ENCODE measurements at regions not wholly inside any gene's neighbourhood (a gene's known extent, or its start where the extent isn't known, plus 50 kb on each side); places are given as distances from the start of the nearest gene placed in this dataset.
A peak's percentile ranks its signal among the peaks of the same experiment; 100 is the strongest.

- Histone ChIP-seq H3K36me3 (ENCODE audit: insufficient read depth) (no peaks in the 10 kb centered on the region), H3K4me1 (ENCODE audit: insufficient read depth) (no peaks in the 10 kb centered on the region), H3K4me3 (ENCODE audit: low read depth, low read length) (no peak overlapping the region), H3K27ac (ENCODE audit: low read depth) (no peak overlapping the region)
- no peak for DNase-seq (ENCODE audit: extremely low spot score)
Observed at GRCh38 chr3:124463234-124463633, 267.0 kb upstream of the UMPS start.

GRCh38 chr3:124467980-124468902, 262.0 kb upstream of the UMPS start:
- 72% methylated on average over 10 of the region's 10 CpGs for WGBS
- H3K4me1 ChIP-seq (ENCODE audit: insufficient read depth): no peaks in the 10 kb centered on the region
- DNase-seq (ENCODE audit: extremely low spot score): peak; percentile 20
- no peaks in the 10 kb centered on the region for H3K36me3 ChIP-seq (ENCODE audit: insufficient read depth)
- no peak overlapping the region for H3K4me3 ChIP-seq (ENCODE audit: low read depth, low read length)
- H3K27ac ChIP-seq (ENCODE audit: low read depth): no peak overlapping the region

DNA sequence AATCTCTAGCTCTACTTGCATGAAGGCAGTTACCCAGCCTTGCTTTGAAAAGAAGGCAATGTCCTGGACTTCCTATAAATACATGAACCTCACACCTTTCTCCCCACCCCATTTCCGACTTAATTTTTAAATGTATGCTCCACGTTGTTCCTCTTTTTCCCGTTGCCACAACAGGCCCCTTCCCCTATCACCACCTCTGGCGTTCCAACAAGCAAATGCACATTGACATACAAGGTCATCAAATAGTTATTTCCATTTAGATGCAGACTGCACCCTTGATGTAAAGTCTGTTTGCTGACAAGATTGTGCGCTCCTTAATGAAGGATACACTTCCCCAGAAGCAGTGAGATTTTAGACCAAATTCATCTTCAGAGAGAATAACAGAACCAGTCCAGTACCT, 260.7 kb upstream of the UMPS start:
- Histone ChIP-seq H3K27ac (ENCODE audit: low read depth) (no peak overlapping the region), H3K4me1 (ENCODE audit: insufficient read depth) (no peaks in the 10 kb centered on the region), H3K36me3 (ENCODE audit: insufficient read depth) (no peaks in the 10 kb centered on the region), H3K4me3 (ENCODE audit: low read depth, low read length) (no peak overlapping the region)
- WGBS: 91% methylated on average over 5 of the region's 5 CpGs
- DNase-seq (ENCODE audit: extremely low spot score): no peak

- DNase-seq (ENCODE audit: extremely low spot score): no peak
- no peak overlapping the region for H3K4me3 ChIP-seq (ENCODE audit: low read depth, low read length)
- H3K36me3 ChIP-seq (ENCODE audit: insufficient read depth): no peaks in the 10 kb centered on the region
- H3K27ac ChIP-seq (ENCODE audit: low read depth): no peak overlapping the region
- 97% methylated on average over 2 of the region's 2 CpGs for WGBS
- no peaks in the 10 kb centered on the region for H3K4me1 ChIP-seq (ENCODE audit: insufficient read depth)
Observed at GRCh38 chr3:124478830-124479229, 251.4 kb upstream of the UMPS start.

GRCh38 chr3:124483915-124484470, 246.3 kb upstream of the UMPS start:
- H3K36me3 ChIP-seq (ENCODE audit: insufficient read depth): no peaks in the 10 kb centered on the region
- 97% methylated on average over 2 of the region's 2 CpGs for WGBS
- no peak overlapping the region for H3K4me3 ChIP-seq (ENCODE audit: low read depth, low read length)
- no peak overlapping the region for H3K27ac ChIP-seq (ENCODE audit: low read depth)
- H3K4me1 ChIP-seq (ENCODE audit: insufficient read depth): no peaks in the 10 kb centered on the region
- DNase-seq (ENCODE audit: extremely low spot score): no peak

GRCh38 chr3:124486324-124486723, 243.9 kb upstream of the UMPS start:
- no peak for DNase-seq (ENCODE audit: extremely low spot score)
- WGBS: 57% methylated on average over 2 of the region's 2 CpGs
- Histone ChIP-seq H3K4me1 (ENCODE audit: insufficient read depth) (no peaks in the 10 kb centered on the region), H3K36me3 (ENCODE audit: insufficient read depth) (no peaks in the 10 kb centered on the region), H3K27ac (ENCODE audit: low read depth) (no peak overlapping the region), H3K4me3 (ENCODE audit: low read depth, low read length) (no peak overlapping the region)

- no peak for DNase-seq (ENCODE audit: extremely low spot score)
- H3K27ac ChIP-seq (ENCODE audit: low read depth): no peak overlapping the region
- no peak overlapping the region for H3K4me3 ChIP-seq (ENCODE audit: low read depth, low read length)
- no peaks in the 10 kb centered on the region for H3K4me1 ChIP-seq (ENCODE audit: insufficient read depth)
- H3K36me3 ChIP-seq (ENCODE audit: insufficient read depth): no peaks in the 10 kb centered on the region
Observed at GRCh38 chr3:124489506-124489905, 240.7 kb upstream of the UMPS start.

DNA sequence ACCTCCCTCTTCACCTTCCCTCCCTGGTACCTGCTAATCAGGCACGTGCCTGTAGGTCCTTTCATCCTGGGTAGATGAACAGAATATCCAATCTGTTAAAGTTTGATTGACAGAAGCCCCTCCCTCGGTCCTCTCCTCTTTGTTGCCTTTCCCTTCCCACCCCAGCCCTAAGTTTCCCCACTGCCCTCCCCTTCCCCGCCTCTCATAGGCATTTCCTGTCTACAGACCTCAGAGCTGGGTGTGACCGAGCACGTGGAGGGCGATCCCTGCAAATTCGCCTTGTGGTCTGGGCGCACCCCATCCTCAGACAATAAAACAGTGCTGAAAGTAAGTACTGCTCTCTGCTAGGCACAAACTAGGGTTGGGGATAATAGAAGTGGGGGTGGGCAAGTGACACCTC, 239.2 kb upstream of the UMPS start:
- DNase-seq (ENCODE audit: extremely low spot score): no peak
- H3K27ac ChIP-seq (ENCODE audit: low read depth): no peak overlapping the region
- H3K4me1 ChIP-seq (ENCODE audit: insufficient read depth): no peaks in the 10 kb centered on the region

DNA sequence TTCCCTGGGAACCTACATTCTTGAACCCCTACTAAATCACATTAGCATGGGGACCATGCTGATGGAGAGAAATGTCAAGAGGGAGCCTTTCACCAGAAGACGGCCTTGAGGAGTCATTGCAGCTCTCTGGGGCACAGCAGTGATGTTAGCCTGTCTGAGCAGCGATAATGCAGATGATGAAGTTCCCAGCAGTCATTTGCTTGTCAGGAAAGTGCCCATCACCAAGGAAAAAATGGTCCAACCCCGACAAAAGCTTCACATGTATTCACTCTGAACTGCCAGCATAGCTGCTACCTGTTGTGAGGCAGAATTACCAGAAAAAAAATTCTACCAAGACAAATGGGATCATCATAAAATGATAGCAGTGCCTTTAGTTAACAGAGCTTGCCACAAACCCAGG, 238.4 kb upstream of the UMPS start:
- Histone ChIP-seq H3K27ac (ENCODE audit: low read depth) (no peak overlapping the region), H3K4me1 (ENCODE audit: insufficient read depth) (no peaks in the 10 kb centered on the region), H3K36me3 (ENCODE audit: insufficient read depth) (no peaks in the 10 kb centered on the region), H3K4me3 (ENCODE audit: low read depth, low read length) (no peak overlapping the region)
- WGBS: 95% methylated on average over 3 of the region's 3 CpGs
- no peak for DNase-seq (ENCODE audit: extremely low spot score)

More for the DNA sequence above, 239.2 kb upstream of the UMPS start:
- WGBS: 78% methylated on average over 8 of the region's 8 CpGs
- Histone ChIP-seq H3K36me3 (ENCODE audit: insufficient read depth) (no peaks in the 10 kb centered on the region), H3K4me3 (ENCODE audit: low read depth, low read length) (no peak overlapping the region)

DNA sequence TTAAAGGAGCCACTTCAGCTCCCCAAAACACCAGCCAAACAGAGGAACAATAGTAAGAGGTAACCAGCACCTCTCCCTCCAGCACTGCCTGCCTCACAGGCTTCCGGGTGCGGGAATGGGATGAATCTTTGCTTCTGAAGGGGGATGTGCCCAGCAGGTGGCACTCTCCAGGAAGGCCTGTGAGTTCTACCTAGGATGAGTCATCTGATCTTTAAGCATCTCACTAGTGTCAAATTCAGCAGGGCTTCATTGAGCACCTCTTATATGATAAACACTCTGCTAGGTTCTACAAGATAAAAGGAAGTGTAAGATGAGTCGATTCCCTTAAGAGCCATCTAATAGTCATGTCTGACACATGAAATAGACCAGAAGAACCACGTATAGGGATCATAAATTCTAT, 237.4 kb upstream of the UMPS start:
- DNase-seq (ENCODE audit: extremely low spot score): no peak
- Histone ChIP-seq H3K36me3 (ENCODE audit: insufficient read depth) (no peaks in the 10 kb centered on the region), H3K4me1 (ENCODE audit: insufficient read depth) (no peaks in the 10 kb centered on the region), H3K4me3 (ENCODE audit: low read depth, low read length) (no peak overlapping the region), H3K27ac (ENCODE audit: low read depth) (no peak overlapping the region)
- 75% methylated on average over 4 of the region's 4 CpGs for WGBS

GRCh38 chr3:124496061-124496460, 234.2 kb upstream of the UMPS start:
- 74% methylated on average over 2 of the region's 2 CpGs for WGBS

DNA sequence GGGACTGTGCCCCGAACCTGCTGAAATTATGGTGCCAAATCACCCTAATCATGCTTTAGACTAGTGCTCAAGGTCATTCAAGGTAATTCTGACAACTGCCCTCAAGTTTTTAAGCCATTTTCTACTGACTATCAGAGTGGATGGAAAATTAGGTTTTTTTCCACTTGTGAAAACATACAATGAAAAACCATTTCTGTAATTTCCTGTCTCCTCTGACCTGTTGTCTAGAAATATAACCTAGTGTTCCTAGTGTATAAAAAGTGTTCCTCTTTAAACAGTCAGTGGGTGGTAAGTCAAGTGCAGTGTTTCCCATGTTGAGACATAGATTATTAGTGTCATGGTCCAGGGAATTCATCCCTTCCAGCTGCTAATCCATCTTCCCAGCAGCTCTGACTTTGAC, 232.8 kb upstream of the UMPS start:
- no peaks in the 10 kb centered on the region for H3K36me3 ChIP-seq (ENCODE audit: insufficient read depth)
- DNase-seq (ENCODE audit: extremely low spot score): no peak
- no peak overlapping the region for H3K27ac ChIP-seq (ENCODE audit: low read depth)
- H3K4me1 ChIP-seq (ENCODE audit: insufficient read depth): no peaks in the 10 kb centered on the region
- no peak overlapping the region for H3K4me3 ChIP-seq (ENCODE audit: low read depth, low read length)
- 90% methylated on average over 1 of the region's 1 CpG for WGBS

More at GRCh38 chr3:124496061-124496460, 234.2 kb upstream of the UMPS start:
- no peaks in the 10 kb centered on the region for H3K4me1 ChIP-seq (ENCODE audit: insufficient read depth)
- H3K36me3 ChIP-seq (ENCODE audit: insufficient read depth): no peaks in the 10 kb centered on the region
- no peak for DNase-seq (ENCODE audit: extremely low spot score)
- H3K27ac ChIP-seq (ENCODE audit: low read depth): no peak overlapping the region
- H3K4me3 ChIP-seq (ENCODE audit: low read depth, low read length): no peak overlapping the region

GRCh38 chr3:124498891-124499290, 231.4 kb upstream of the UMPS start:
- DNase-seq (ENCODE audit: extremely low spot score): no peak
- WGBS: 88% methylated on average over 4 of the region's 4 CpGs
- no peak overlapping the region for H3K4me3 ChIP-seq (ENCODE audit: low read depth, low read length)
- no peaks in the 10 kb centered on the region for H3K36me3 ChIP-seq (ENCODE audit: insufficient read depth)
- no peaks in the 10 kb centered on the region for H3K4me1 ChIP-seq (ENCODE audit: insufficient read depth)
- H3K27ac ChIP-seq (ENCODE audit: low read depth): no peak overlapping the region

GRCh38 chr3:124504332-124505059, 225.8 kb upstream of the UMPS start:
- WGBS: 50% methylated on average over 1 of the region's 1 CpG
- no peaks in the 10 kb centered on the region for H3K4me1 ChIP-seq (ENCODE audit: insufficient read depth)
- no peaks in the 10 kb centered on the region for H3K36me3 ChIP-seq (ENCODE audit: insufficient read depth)
- H3K4me3 ChIP-seq (ENCODE audit: low read depth, low read length): no peak overlapping the region
- DNase-seq (ENCODE audit: extremely low spot score): no peak
- H3K27ac ChIP-seq (ENCODE audit: low read depth): no peak overlapping the region

Data from urinary bladder (tissue), 3 donors.